ENCODE measurements at regions not wholly inside any gene's neighbourhood (a gene's known extent, or its start where the extent isn't known, plus 50 kb on each side); places are given as distances from the start of the nearest gene placed in this dataset.

DNA sequence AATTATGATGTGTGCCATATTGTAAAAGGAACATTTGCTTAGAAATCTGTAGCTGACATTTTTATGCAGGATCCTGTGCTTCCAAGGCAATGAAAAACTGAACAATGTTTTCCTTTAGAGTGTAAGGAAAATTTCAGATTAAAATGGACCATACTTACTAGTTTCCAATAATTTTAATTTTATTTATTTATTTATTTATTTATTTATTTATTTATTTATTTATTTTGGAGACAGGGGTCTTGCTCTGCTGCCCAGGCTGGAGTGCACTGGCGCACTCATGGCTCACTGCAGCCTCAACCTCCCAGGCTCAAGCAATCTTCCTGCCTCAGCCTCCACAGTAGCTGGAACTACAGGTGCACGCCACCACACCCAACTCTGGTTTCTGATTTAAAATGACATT, 369.8 kb upstream of the HAND2 start:
- TF ChIP-seq, protein P1, sequence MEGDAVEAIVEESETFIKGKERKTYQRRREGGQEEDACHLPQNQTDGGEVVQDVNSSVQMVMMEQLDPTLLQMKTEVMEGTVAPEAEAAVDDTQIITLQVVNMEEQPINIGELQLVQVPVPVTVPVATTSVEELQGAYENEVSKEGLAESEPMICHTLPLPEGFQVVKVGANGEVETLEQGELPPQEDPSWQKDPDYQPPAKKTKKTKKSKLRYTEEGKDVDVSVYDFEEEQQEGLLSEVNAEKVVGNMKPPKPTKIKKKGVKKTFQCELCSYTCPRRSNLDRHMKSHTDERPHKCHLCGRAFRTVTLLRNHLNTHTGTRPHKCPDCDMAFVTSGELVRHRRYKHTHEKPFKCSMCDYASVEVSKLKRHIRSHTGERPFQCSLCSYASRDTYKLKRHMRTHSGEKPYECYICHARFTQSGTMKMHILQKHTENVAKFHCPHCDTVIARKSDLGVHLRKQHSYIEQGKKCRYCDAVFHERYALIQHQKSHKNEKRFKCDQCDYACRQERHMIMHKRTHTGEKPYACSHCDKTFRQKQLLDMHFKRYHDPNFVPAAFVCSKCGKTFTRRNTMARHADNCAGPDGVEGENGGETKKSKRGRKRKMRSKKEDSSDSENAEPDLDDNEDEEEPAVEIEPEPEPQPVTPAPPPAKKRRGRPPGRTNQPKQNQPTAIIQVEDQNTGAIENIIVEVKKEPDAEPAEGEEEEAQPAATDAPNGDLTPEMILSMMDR (IDR thresholded peaks at IDR 0.05), result no peak
- TF ChIP-seq POLR2A (IDR thresholded peaks at IDR 0.05), result no peak

Measured in body of pancreas (tissue), 4 donors.